RPMI8226 (cell line): ENCODE measurements at regions not wholly inside any gene's neighbourhood (a gene's known extent, or its start where the extent isn't known, plus 50 kb on each side); places are given as distances from the start of the nearest gene placed in this dataset.
"Not testable (repeated sequence)": the region's sequence is repeated elsewhere in the genome, so short reads cannot be mapped to it uniquely, and the experiment has no call there.

Experiments
- DNase-seq: peaks from one replicate; pipeline ENCODE4 v3.0.0-alpha.2; 2015

DNA sequence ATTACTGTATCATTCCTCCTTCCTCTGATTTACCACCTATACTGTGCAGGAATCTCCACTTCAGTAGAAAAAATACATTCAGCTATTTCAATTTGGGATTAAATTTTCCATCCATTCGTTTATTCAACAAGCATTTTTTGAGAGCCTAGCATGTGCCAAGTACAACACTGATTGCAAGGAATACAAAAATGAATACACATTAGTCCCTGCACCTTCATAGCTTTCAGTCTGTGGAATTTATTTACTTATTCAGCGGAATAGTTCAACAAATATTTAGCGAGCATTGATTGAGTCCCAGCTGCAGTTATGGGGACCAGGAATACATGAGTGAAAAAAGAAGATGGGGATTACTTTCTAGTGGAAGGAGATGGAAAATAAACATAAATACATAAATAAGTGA lies 606.8 kb upstream of the TBL1XR1 start:
- no peak for DNase-seq

- DNase-seq: no peak
Measured at GRCh38 chr3:177804646-177805045, 607.4 kb upstream of the TBL1XR1 start.

DNA sequence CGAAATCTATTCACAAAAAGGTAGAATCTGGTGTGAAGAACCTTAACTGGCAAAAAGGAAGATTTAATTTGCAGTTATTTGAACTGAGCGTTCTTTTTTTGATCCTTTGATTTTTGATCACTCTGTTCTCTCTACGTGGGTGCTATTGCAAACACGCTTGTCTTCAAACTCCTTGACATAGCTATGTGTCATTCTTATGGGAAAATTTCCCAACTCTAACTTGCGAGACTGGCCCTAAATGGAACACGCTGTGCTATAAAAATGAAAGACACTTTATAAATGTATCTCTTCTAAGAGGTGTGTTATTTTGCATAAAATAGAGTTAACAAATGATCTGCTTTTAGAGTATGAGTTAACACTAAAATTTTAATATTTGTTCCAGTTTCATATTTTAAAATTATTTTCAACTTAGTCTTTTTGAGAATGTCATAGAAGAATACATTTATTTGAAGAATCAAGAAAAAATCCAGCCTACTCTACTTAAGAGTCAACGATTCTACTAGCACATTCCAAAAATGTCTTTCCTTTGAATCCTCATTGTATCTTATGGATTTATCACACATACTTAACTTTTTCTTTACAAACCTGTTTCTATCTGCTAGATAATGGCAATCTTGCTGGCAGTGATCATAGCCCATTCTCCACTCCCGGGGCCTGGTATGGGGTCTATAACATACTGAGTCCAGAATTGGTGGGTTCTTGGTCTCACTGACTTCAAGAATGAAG lies 610.0 kb upstream of the TBL1XR1 start:
- DNase-seq: no peak

DNA sequence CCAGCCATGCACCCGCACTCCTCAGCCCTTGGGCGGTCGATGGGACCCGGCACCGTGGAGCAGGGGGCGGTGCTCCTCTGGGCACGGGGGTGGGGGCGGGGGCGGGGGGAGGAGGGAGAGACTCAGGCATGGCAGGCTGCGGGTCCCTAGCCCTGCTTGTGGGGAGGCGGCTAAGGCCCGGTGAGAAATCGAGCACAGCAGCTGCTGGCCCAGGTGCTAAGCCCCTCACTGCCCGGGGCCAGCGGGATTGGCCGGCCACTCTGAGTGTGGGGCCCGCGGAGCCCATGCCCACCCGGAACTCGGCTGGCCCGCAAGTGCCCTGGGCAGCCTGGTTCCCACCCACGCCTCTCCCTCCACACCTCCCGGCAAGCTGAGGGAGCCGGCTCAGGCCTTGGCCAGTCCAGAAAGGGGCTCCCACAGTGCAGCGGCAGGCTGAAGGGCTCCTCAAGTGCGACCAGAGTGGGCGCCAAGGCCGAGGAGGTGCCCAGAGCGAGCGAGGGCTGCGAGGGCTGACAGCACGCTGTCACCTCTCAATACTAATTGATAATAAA lies 611.7 kb upstream of the TBL1XR1 start:
- DNase-seq: not testable (repeated sequence)

- no peak for DNase-seq
Measured at GRCh38 chr3:177810162-177810623, 612.9 kb upstream of the TBL1XR1 start.

DNA sequence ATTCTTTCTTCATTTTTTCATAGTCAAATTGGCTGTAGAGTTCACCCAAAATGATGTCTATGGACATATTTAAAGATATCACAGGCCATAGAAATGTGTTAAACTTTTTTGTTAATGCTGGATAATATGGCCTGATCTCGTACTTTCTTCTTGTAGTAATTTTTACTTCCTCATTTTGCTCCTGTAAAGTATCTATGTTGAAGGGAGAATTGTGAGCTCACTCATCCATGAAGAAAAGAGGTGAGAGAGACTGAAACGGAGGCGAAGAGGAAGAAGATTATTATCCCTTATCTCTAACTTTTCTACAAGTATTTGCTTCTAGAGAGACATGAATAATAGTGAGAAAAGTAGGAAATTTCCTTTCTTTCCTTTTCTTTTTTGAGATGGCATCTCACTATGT lies 613.8 kb upstream of the TBL1XR1 start:
- DNase-seq: no peak

DNA sequence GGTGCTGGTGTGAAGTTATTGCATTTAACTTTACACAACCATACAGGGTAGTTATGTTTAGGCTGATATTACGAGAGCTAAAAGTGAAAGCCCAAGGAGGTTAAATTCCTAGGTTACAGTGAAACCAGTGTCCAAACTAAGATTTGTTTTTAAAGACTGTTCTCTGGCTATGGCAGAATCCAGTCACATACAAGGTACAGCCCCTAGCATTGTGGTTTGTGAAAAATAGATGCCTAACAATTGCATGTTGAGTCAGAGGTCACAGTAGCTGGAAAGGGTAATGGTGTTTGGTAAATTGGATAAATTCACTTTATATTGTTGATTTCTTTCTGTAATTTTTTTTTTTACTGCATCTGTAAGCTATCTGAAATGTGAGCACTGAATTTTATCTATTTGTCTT lies 614.6 kb upstream of the TBL1XR1 start:
- DNase-seq: no peak

- DNase-seq: no peak
Measured at GRCh38 chr3:177812492-177812891, 615.2 kb upstream of the TBL1XR1 start.

- DNase-seq: peak; percentile 79
Measured at GRCh38 chr3:177813322-177813721, 616.0 kb upstream of the TBL1XR1 start.

- no peak for DNase-seq
Measured at GRCh38 chr3:177816667-177817208, 619.5 kb upstream of the TBL1XR1 start.

DNA sequence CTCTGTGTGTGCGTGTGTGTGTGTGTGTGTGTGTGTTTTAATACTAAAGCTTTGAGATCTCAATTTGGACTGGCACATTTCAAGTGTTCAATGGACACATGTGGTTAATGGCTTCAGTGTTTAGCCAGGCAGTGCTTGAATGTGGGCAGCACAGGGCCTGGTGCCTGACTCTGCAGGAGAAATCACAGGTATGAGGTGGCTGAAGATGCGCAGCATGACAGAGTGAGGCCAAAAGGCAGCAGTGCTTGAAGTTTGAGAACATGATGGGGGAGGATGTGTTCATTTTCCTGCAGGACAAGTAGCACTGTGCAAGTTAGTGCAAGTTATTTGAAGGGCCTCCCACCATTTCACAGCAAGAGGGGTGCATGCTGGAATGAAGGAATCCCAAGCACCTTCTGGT lies 620.5 kb upstream of the TBL1XR1 start:
- DNase-seq: no peak

- DNase-seq: no peak
Measured at GRCh38 chr3:177818712-177819240, 621.5 kb upstream of the TBL1XR1 start.

GRCh38 chr3:177820683-177821316 lies 623.5 kb upstream of the TBL1XR1 start:
- DNase-seq: peak; percentile 41

DNA sequence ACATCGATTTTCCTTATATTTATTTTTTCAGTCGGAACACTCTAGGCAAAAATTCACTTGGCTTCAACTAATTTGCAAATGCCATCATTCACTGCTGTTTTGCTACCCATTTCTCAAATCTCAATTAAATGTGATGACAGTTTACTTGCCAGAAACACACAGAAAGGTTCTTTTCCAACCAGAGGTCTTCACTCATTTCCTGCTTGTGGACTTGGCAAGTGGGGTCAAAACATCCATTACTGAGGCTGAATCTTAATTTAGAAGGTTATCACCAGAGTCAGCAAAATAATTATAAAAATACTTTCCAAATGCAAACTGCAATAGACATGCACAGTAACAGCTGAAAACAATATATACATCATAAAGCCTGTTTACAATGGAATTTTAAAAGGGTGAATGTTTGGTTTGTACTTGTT lies 625.4 kb upstream of the TBL1XR1 start:
- no peak for DNase-seq

DNA sequence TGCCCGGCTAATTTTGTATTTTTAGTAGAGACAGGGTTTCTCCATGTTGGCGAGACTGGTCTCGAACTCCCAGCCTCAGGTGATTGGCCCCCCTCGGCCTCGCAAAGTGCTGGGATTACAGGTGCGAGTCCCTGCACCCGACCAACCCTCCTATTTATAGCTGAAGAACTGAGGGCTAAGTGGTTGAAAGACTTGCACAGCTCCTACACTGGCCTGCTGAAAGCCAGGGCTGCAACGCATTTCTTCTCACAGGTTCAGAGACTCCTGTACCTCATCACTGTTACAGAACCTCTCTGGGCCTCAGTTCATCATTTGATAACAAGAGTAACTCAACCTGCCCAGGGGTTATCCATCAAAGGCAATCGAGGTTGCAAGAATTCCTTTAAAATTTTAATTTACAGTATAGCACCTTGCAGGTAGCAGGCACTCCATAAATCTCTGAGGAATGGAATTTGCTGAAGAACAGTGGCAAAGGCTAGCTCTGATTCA lies 626.5 kb upstream of the TBL1XR1 start:
- DNase-seq: no peak

- DNase-seq: no peak
Measured at GRCh38 chr3:177824190-177824786, 627.0 kb upstream of the TBL1XR1 start.

DNA sequence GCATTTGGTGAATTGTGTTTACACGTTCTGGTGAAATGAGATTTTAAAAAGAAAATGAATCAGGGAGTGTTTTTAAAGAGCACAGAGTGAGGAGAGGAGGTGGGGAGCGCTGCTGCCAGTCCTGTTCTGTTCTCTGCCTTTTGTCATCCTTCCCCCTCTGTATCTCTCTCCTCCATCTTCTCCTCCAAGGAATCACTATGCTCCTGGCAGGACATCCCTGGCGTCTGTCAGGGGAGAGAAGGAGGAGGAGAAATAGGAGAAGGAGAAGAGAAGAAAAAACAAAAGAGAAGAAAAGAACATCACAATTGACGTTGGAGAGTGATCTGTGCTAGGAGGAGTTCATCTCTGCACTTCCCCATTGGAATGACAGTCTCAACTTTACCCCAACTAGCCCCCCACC lies 627.6 kb upstream of the TBL1XR1 start:
- DNase-seq: no peak

GRCh38 chr3:177826253-177826652 lies 629.0 kb upstream of the TBL1XR1 start:
- DNase-seq: no peak

GRCh38 chr3:177827511-177828207 lies 630.4 kb upstream of the TBL1XR1 start:
- DNase-seq: no peak

DNA sequence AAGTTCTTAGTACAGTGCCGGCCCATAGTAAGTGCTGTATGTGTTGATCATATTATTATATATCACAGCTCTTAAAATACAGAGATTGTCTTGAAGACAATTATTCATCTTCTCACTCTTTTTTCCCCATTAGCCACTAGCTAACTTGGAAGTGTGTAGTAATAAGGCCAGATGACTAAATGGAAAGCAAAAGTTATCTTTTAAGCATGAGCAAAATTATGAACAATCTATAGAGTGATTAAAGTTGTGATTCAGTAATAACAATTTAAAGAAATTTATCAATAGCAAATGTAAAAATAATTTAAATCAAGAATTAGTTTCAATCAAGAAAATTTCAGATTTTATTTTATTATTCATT lies 630.9 kb upstream of the TBL1XR1 start:
- no peak for DNase-seq

DNA sequence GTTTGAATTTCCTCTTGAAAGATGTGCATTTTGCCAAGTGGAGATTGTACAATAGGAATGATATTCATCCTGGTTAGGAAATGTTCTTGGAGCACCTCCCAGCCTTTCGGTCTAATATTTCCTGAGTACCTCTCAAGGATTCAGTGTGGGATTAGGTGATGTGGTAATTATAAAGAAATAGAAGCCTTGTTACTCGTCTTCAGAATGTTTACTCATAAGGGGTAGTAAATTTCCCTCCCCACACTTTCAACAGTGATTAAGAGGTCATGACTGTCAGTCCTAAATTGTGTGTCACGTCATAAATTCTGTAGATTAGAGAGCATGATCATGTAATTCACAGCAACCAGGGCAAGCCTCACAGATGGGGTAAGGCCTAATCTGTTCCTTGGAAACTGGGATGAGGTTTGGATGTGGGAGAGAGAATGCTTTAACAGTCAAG lies 633.1 kb upstream of the TBL1XR1 start:
- no peak for DNase-seq

GRCh38 chr3:177831361-177831760 lies 634.1 kb upstream of the TBL1XR1 start:
- DNase-seq: no peak

- no peak for DNase-seq
Measured at GRCh38 chr3:177832880-177833279, 635.6 kb upstream of the TBL1XR1 start.
